ENCODE measurements at regions not wholly inside any gene's neighbourhood (a gene's known extent, or its start where the extent isn't known, plus 50 kb on each side); places are given as distances from the start of the nearest gene placed in this dataset.

GRCh38 chr1:98133131-98133530, 212.3 kb upstream of the DPYD start:
- no peak for TF ChIP-seq CTCF (IDR thresholded peaks at IDR 0.05; ENCODE audit: low read depth, low read length)

GRCh38 chr1:98130408-98130807, 209.6 kb upstream of the DPYD start:
- DNase-seq (ENCODE audit: extremely low read depth, low read depth), result no peak
- no peak for TF ChIP-seq CTCF (IDR thresholded peaks at IDR 0.05; ENCODE audit: low read depth, low read length)

More at GRCh38 chr1:98133131-98133530, 212.3 kb upstream of the DPYD start:
- DNase-seq (ENCODE audit: extremely low read depth, low read depth), result no peak

GRCh38 chr1:98129491-98129890, 208.7 kb upstream of the DPYD start:
- no peak for TF ChIP-seq CTCF (IDR thresholded peaks at IDR 0.05; ENCODE audit: low read depth, low read length)
- DNase-seq (ENCODE audit: extremely low read depth, low read depth), result no peak

GRCh38 chr1:98126740-98127139, 205.9 kb upstream of the DPYD start:
- no peak for DNase-seq (ENCODE audit: extremely low read depth, low read depth)
- no peak for TF ChIP-seq CTCF (IDR thresholded peaks at IDR 0.05; ENCODE audit: low read depth, low read length)

- DNase-seq (ENCODE audit: extremely low read depth, low read depth), result no peak
- TF ChIP-seq CTCF (IDR thresholded peaks at IDR 0.05; ENCODE audit: low read depth, low read length), result no peak
Measured at GRCh38 chr1:98121646-98122045, 200.8 kb upstream of the DPYD start.

- no peak for DNase-seq (ENCODE audit: extremely low read depth, low read depth)
- no peak for TF ChIP-seq CTCF (IDR thresholded peaks at IDR 0.05; ENCODE audit: low read depth, low read length)
Measured at GRCh38 chr1:98119796-98120195, 199.0 kb upstream of the DPYD start.

GRCh38 chr1:98113811-98114210, 193.0 kb upstream of the DPYD start:
- DNase-seq (ENCODE audit: extremely low read depth, low read depth), result no peak
- TF ChIP-seq CTCF (IDR thresholded peaks at IDR 0.05; ENCODE audit: low read depth, low read length), result no peak
